PC-9 (cell line): ENCODE measurements at regions not wholly inside any gene's neighbourhood (a gene's known extent, or its start where the extent isn't known, plus 50 kb on each side); places are given as distances from the start of the nearest gene placed in this dataset.

Experiments
- BruUV-seq: library from RNA; stranded (reverse); fragments of 400-500 nt; replicated peaks from 2 replicates; lab custom pipeline; 2021; lab: Mats Ljungman, UMichigan
- CTCF ChIA-PET: fragments of 300-600 bp; sonication (Branson Sonifier 250); formaldehyde crosslinking; loops from one replicate; lab custom pipeline; 2022; ENCODE audit warnings: antibody characterized with exemption; lab: Charles Lee
- POLR2A ChIA-PET: fragments of 300-600 bp; sonication (Branson Sonifier 250); formaldehyde crosslinking; loops from one replicate; lab custom pipeline; 2022; ENCODE audit warnings: antibody characterized with exemption; ENCODE audit not compliant: unreplicated experiment; lab: Charles Lee
- DNase-seq, 2 experiments: peaks; one replicate each; pipeline versions ENCODE4 v3.0.0 to v3.0.0-alpha.2; 2015 to 2022; ENCODE audit warnings: mixed read lengths in 1 of 2
- H2AFZ ChIP-seq: fragments of 200-600 bp; sonication (generic); 2 replicates; pipeline ENCODE4 v1.8.1; 2017; ENCODE audit warnings: antibody characterized with exemption
- H3F3A ChIP-seq: fragments of 200-600 bp; sonication (generic); 2 replicates; pipeline ENCODE4 v1.8.1; 2017; ENCODE audit warnings: antibody characterized with exemption, mild to moderate bottlenecking, low read depth; ENCODE audit not compliant: insufficient read depth
- H3K27ac ChIP-seq: fragments of 200-600 bp; sonication (generic); 2 replicates; pipeline ENCODE4 v1.6.1; 2016; ENCODE audit warnings: mixed run types
- H3K27me3 ChIP-seq: fragments of 200-600 bp; sonication (generic); 2 replicates; pipeline ENCODE4 v1.6.1; 2016; ENCODE audit warnings: low read depth, mixed run types; ENCODE audit not compliant: insufficient read depth
- H3K36me3 ChIP-seq: fragments of 200-600 bp; sonication (generic); 2 replicates; pipeline ENCODE4 v1.6.1; 2016; ENCODE audit warnings: low read depth, mixed run types
- H3K4me1 ChIP-seq: fragments of 200-600 bp; sonication (generic); replicated peaks from 2 replicates; pipeline ENCODE4 v1.6.1; 2016; ENCODE audit warnings: mixed run types; ENCODE audit not compliant: insufficient read depth
- H3K4me2 ChIP-seq: fragments of 200-600 bp; sonication (generic); 2 replicates; pipeline ENCODE4 v1.6.1; 2017; ENCODE audit warnings: mixed run types
- H3K4me3 ChIP-seq: fragments of 200-600 bp; sonication (generic); 2 replicates; pipeline ENCODE4 v1.6.1; 2016; ENCODE audit warnings: mixed run types
- H3K79me2 ChIP-seq: fragments of 200-600 bp; sonication (generic); 2 replicates; pipeline ENCODE4 v1.6.1; 2017; ENCODE audit warnings: low read depth, mixed run types
- H3K9me2 ChIP-seq: fragments of 200-600 bp; sonication (generic); 2 replicates; pipeline ENCODE4 v1.8.1; 2017; ENCODE audit warnings: mild to moderate bottlenecking; ENCODE audit not compliant: insufficient read depth
- H3K9me3 ChIP-seq: fragments of 200-600 bp; sonication (generic); 2 replicates; pipeline ENCODE4 v1.8.1; 2016; ENCODE audit warnings: low read depth; ENCODE audit not compliant: insufficient read depth
- H4K20me1 ChIP-seq: fragments of 200-600 bp; sonication (generic); 2 replicates; pipeline ENCODE4 v1.8.1; 2017; ENCODE audit not compliant: insufficient read depth
- EZH2 ChIP-seq: fragments of 200-600 bp; sonication (generic); IDR thresholded peaks from 2 replicates; pipeline ENCODE4 v1.8.0; 2017; ENCODE audit warnings: antibody characterized with exemption, low read depth
- intact Hi-C: fragments of 100-400 bp; cut with micrococcal nuclease; formaldehyde crosslinking; loops from one replicate; pipeline ENCODE4 v1.10.0; 2022; ENCODE audit not compliant: unreplicated experiment
- TF ChIP-seq, protein P1 (sequence below): fragments of 200-600 bp; sonication (generic); conservative IDR thresholded peaks from 2 replicates; pipeline ENCODE4 v1.6.1; 2017; ENCODE audit warnings: mixed run types, antibody characterized with exemption, mild to moderate bottlenecking, moderate library complexity

DNA sequence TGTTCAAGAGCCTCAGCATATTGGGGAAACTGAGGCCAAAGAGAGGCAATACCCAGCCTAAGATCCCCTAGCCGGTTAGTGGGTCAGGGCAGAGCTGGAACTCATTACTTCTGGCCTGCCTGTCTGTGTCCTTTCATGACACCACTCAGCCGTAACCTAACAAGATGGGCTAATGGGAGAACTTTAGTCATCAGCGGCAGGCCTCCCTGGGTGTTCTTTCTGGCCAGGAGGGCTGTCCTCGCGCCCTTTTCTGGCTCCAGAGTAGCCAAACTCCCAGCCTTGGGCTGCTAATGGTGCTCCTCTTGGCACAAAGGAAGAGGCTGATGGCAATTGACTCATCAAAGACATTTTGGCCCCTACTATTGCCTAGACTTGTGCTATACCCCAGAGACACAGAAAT is 76.6 kb downstream of the NCR2 start:
- H3K4me1 ChIP-seq: no peaks in the 10 kb centered on the region
- H3K4me2 ChIP-seq: no peak overlapping the region
- ChIA-PET CTCF (no interaction called here), POLR2A (no interaction called here)
- H3K36me3 ChIP-seq: no peaks in the 10 kb centered on the region
- BruUV-seq: no TSS peak
- H3K9me3 ChIP-seq: no peaks in the 10 kb centered on the region
- no peaks in the 10 kb centered on the region for H4K20me1 ChIP-seq
- no peak overlapping the region for H2AFZ ChIP-seq
- no peak overlapping the region for H3K27ac ChIP-seq
- no peaks in the 10 kb centered on the region for H3K9me2 ChIP-seq
- DNase-seq: no peak
- intact Hi-C loops: no loop called here
- peaks cover 82% of the 10 kb centered on the region for H3K27me3 ChIP-seq
- no peaks in the 10 kb centered on the region for H3K79me2 ChIP-seq
- H3F3A ChIP-seq: no peaks in the 10 kb centered on the region
- H3K4me3 ChIP-seq: no peak overlapping the region
- TF ChIP-seq, protein P1, sequence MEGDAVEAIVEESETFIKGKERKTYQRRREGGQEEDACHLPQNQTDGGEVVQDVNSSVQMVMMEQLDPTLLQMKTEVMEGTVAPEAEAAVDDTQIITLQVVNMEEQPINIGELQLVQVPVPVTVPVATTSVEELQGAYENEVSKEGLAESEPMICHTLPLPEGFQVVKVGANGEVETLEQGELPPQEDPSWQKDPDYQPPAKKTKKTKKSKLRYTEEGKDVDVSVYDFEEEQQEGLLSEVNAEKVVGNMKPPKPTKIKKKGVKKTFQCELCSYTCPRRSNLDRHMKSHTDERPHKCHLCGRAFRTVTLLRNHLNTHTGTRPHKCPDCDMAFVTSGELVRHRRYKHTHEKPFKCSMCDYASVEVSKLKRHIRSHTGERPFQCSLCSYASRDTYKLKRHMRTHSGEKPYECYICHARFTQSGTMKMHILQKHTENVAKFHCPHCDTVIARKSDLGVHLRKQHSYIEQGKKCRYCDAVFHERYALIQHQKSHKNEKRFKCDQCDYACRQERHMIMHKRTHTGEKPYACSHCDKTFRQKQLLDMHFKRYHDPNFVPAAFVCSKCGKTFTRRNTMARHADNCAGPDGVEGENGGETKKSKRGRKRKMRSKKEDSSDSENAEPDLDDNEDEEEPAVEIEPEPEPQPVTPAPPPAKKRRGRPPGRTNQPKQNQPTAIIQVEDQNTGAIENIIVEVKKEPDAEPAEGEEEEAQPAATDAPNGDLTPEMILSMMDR: no peak
- no peak for TF ChIP-seq EZH2

DNA sequence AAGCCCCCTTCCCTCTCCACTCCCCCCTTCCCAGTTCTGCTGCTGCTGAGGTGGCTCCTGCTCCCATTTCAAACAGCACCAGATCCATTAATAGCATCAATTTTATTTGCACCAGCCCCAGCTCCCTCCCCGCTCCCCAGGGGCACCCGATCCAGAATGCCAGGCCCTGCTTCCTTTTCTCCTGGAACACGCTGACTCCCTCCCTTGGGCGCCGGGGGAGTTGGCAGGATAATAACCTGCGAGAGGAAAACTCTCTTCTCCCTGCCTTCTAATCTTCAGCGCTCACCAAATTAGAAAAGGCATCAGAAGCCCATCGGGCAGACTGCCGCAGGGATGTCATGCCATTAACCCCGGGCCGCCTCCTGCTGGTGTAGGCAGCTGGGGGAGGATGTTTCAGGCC is 77.8 kb downstream of the NCR2 start:
- Histone ChIP-seq H3K9me3 (no peaks in the 10 kb centered on the region), H3K36me3 (no peaks in the 10 kb centered on the region), H3K9me2 (no peaks in the 10 kb centered on the region), H3K27me3 (peaks cover 90% of the 10 kb centered on the region), H2AFZ (no peak overlapping the region), H4K20me1 (no peaks in the 10 kb centered on the region), H3K4me3 (no peak overlapping the region), H3K4me2 (no peak overlapping the region), H3K4me1 (no peaks in the 10 kb centered on the region), H3F3A (no peaks in the 10 kb centered on the region), H3K27ac (no peak overlapping the region), H3K79me2 (no peaks in the 10 kb centered on the region)
- ChIA-PET CTCF (no interaction called here), POLR2A (no interaction called here)
- DNase-seq: no peak
- no peak for TF ChIP-seq EZH2
- TF ChIP-seq, protein P1: no peak
- intact Hi-C loops: no loop called here
- BruUV-seq: no TSS peak

DNA sequence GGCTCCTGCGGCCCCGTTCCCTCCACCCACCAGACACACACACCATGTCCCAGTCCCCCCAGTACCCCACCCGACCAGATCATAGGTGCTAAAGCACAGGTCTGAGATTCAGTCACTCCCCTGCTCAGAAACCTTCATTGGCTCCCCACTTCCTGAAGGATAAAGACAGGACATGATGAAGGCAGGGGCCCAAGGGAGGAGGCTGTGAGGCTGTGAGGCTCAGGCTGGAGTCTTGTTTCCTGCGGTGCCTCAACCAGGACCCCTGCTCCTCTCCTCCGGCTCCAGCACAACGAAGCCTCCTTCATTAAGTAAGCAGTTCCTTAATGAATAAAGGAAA is 81.1 kb downstream of the NCR2 start:
- H3K4me3 ChIP-seq: no peak overlapping the region
- POLR2A ChIA-PET: no interaction called here

More for the DNA sequence above, 81.1 kb downstream of the NCR2 start:
- intact Hi-C loops: no loop called here
- no peak for DNase-seq
- no peaks in the 10 kb centered on the region for H3K4me1 ChIP-seq
- CTCF ChIA-PET: no interaction called here
- H3K27ac ChIP-seq: no peak overlapping the region
- no peak overlapping the region for H3K4me2 ChIP-seq
- H3K9me3 ChIP-seq: no peaks in the 10 kb centered on the region
- H3K36me3 ChIP-seq: no peaks in the 10 kb centered on the region
- H3F3A ChIP-seq: no peaks in the 10 kb centered on the region
- H3K9me2 ChIP-seq: no peaks in the 10 kb centered on the region
- BruUV-seq: no TSS peak
- no peak overlapping the region for H2AFZ ChIP-seq
- H3K79me2 ChIP-seq: no peaks in the 10 kb centered on the region
- H3K27me3 ChIP-seq: peaks cover 90% of the 10 kb centered on the region
- H4K20me1 ChIP-seq: no peaks in the 10 kb centered on the region
- no peak for TF ChIP-seq EZH2
- TF ChIP-seq, protein P1: no peak
